Upper lobe of left lung (tissue), 6 donors: ENCODE measurements at regions not wholly inside any gene's neighbourhood (a gene's known extent, or its start where the extent isn't known, plus 50 kb on each side); places are given as distances from the start of the nearest gene placed in this dataset.

Experiments used
- ATAC-seq, 2 donors: fragments of 200-7000 bp; cut with Tn5 transposase; one replicate each; pipeline ENCODE4 v1.9.1; 2022; ENCODE audit warnings: mild to moderate bottlenecking in 2 of 2, moderate library complexity in 2 of 2; ENCODE audit not compliant: low FRiP score in 2 of 2
- DNase-seq, 2 donors: peaks; one replicate each; pipeline ENCODE4 v3.0.0-alpha.2; 2019 to 2020
- H3K27ac ChIP-seq, 4 donors: fragments of 200-600 bp; sonication (generic); one replicate each; pipeline ENCODE4 v1.5.1; 2016 to 2019
- H3K27me3 ChIP-seq, 4 donors: fragments of 200-600 bp; sonication (generic); one replicate each; pipeline ENCODE4 v1.5.1; 2017 to 2019
- H3K36me3 ChIP-seq, 4 donors: fragments of 200-600 bp; sonication (generic); one replicate each; pipeline ENCODE4 v1.5.1; 2016 to 2019
- H3K4me1 ChIP-seq, 4 donors: fragments of 200-600 bp; sonication (generic); one replicate each; pipeline ENCODE4 v1.5.1; 2018 to 2019
- H3K4me3 ChIP-seq, 4 donors: fragments of 200-600 bp; sonication (generic); one replicate each; pipeline ENCODE4 v1.5.1; 2017 to 2019; ENCODE audit warnings: mild to moderate bottlenecking in 2 of 4, moderate library complexity in 1 of 4
- H3K9me3 ChIP-seq, 4 donors: fragments of 200-600 bp; sonication (generic); one replicate each; pipeline ENCODE4 v1.5.1; 2018 to 2019
- CTCF ChIP-seq, 6 experiments: fragments of 450-650 bp in 4 of 6; fragments of 200-600 bp in 2 of 6; sonication (generic) in 2 of 6; IDR thresholded peaks; one replicate each; pipeline ENCODE4 v1.5.1; 2016 to 2019; ENCODE audit warnings: antibody characterized with exemption in 6 of 6
- EP300 ChIP-seq, 4 donors: sonication (generic); formaldehyde crosslinking; IDR thresholded peaks; one replicate each; pipeline ENCODE4 v1.5.1; 2017; ENCODE audit warnings: antibody characterized with exemption in 4 of 4, control low read depth in 2 of 4
- POLR2A ChIP-seq, 4 donors: fragments of 450-650 bp; IDR thresholded peaks; one replicate each; pipeline ENCODE4 v1.5.1; 2016 to 2017; ENCODE audit warnings: antibody characterized with exemption in 4 of 4, mild to moderate bottlenecking in 2 of 4
- POLR2AphosphoS5 ChIP-seq, 2 donors: sonication (generic); formaldehyde crosslinking; IDR thresholded peaks; one replicate each; pipeline ENCODE4 v1.5.1; 2017; ENCODE audit warnings: antibody characterized with exemption in 2 of 2
- WGBS, 2 donors: methylation state at CpG; one replicate each; pipeline ENCODE4 v1.1.5; 2017 to 2018; 5-methylcytosine and 5-hydroxymethylcytosine counted together
- donor health status: DM: no; HTN: no; CAD: no; lungs with moderate emphysema.
- donor health status: DM: no; HTN: yes; CAD: no; lungs with severe emphysema.

- DNase-seq (no peak), ATAC-seq (no peak)
- 76 to 85% methylated on average over 1 of the region's 1 CpG for WGBS, 2 donors
- no peaks in the 10 kb centered on the region for H3K36me3 ChIP-seq
- no peak overlapping the region for H3K4me3 ChIP-seq
- TF ChIP-seq POLR2A (IDR thresholded peaks at IDR 0.05), result no peak
- no peak for TF ChIP-seq POLR2AphosphoS5 (IDR thresholded peaks at IDR 0.05)
- TF ChIP-seq CTCF (IDR thresholded peaks at IDR 0.05), result no peak
- TF ChIP-seq EP300 (IDR thresholded peaks at IDR 0.05), result no peak
- no peaks in the 10 kb centered on the region for H3K27me3 ChIP-seq
- H3K4me1 ChIP-seq, result no peaks in the 10 kb centered on the region
- H3K27ac ChIP-seq, result no peak overlapping the region
- no peaks in the 10 kb centered on the region for H3K9me3 ChIP-seq
These were observed 65.9 kb upstream of the SPOPL start for GRCh38 chr2:138435701-138436100.

GRCh38 chr2:138439733-138440132 is 61.8 kb upstream of the SPOPL start:
- Histone ChIP-seq H3K4me1 (no peaks in the 10 kb centered on the region), H3K4me3 (no peak overlapping the region), H3K27ac (no peak overlapping the region), H3K9me3 (no peaks in the 10 kb centered on the region), H3K36me3 (no peaks in the 10 kb centered on the region), H3K27me3 (no peaks in the 10 kb centered on the region)
- 91 to 92% methylated on average over 2 of the region's 2 CpGs for WGBS, 2 donors
- DNase-seq (no peak), ATAC-seq (no peak)
- TF ChIP-seq POLR2AphosphoS5 (IDR thresholded peaks at IDR 0.05) (no peak), EP300 (IDR thresholded peaks at IDR 0.05) (no peak), CTCF (IDR thresholded peaks at IDR 0.05) (no peak), POLR2A (IDR thresholded peaks at IDR 0.05) (no peak)

GRCh38 chr2:138440759-138441158 is 60.8 kb upstream of the SPOPL start:
- H3K36me3 ChIP-seq, result no peaks in the 10 kb centered on the region
- H3K4me3 ChIP-seq, result no peak overlapping the region
- H3K27ac ChIP-seq, result no peak overlapping the region
- no peak for ATAC-seq
- H3K9me3 ChIP-seq, result no peaks in the 10 kb centered on the region
- DNase-seq, result no peak
- no peak for TF ChIP-seq CTCF (IDR thresholded peaks at IDR 0.05)
- no peak for TF ChIP-seq POLR2A (IDR thresholded peaks at IDR 0.05)
- TF ChIP-seq EP300 (IDR thresholded peaks at IDR 0.05), result no peak
- TF ChIP-seq POLR2AphosphoS5 (IDR thresholded peaks at IDR 0.05), result no peak
- H3K27me3 ChIP-seq, result no peaks in the 10 kb centered on the region
- no peaks in the 10 kb centered on the region for H3K4me1 ChIP-seq
- 94 to 95% methylated on average over 1 of the region's 1 CpG for WGBS, 2 donors

GRCh38 chr2:138441916-138442315 is 59.7 kb upstream of the SPOPL start:
- H3K9me3 ChIP-seq, result no peaks in the 10 kb centered on the region
- no peak overlapping the region for H3K27ac ChIP-seq
- no peaks in the 10 kb centered on the region for H3K27me3 ChIP-seq
- DNase-seq, result no peak
- 95 to 98% methylated on average over 3 of the region's 3 CpGs for WGBS, 2 donors
- TF ChIP-seq POLR2A (IDR thresholded peaks at IDR 0.05) (no peak), POLR2AphosphoS5 (IDR thresholded peaks at IDR 0.05) (no peak), CTCF (IDR thresholded peaks at IDR 0.05) (no peak), EP300 (IDR thresholded peaks at IDR 0.05) (no peak)
- no peaks in the 10 kb centered on the region for H3K4me1 ChIP-seq
- no peak overlapping the region for H3K4me3 ChIP-seq
- no peaks in the 10 kb centered on the region for H3K36me3 ChIP-seq
- no peak for ATAC-seq

- Histone ChIP-seq H3K36me3 (no peaks in the 10 kb centered on the region), H3K4me1 (no peaks in the 10 kb centered on the region), H3K27me3 (no peaks in the 10 kb centered on the region), H3K4me3 (no peak overlapping the region), H3K27ac (no peak overlapping the region), H3K9me3 (no peaks in the 10 kb centered on the region)
- DNase-seq, result no peak
- WGBS, 2 donors, result 84 to 89% methylated on average over 4 of the region's 4 CpGs
- no peak for TF ChIP-seq POLR2A (IDR thresholded peaks at IDR 0.05)
- no peak for TF ChIP-seq EP300 (IDR thresholded peaks at IDR 0.05)
- no peak for TF ChIP-seq POLR2AphosphoS5 (IDR thresholded peaks at IDR 0.05)
- TF ChIP-seq CTCF (IDR thresholded peaks at IDR 0.05), result no peak
- ATAC-seq, result no peak
These were observed 57.2 kb upstream of the SPOPL start for GRCh38 chr2:138444411-138444810.
